Renal pelvis (tissue), 1 donor: ENCODE measurements at regions not wholly inside any gene's neighbourhood (a gene's known extent, or its start where the extent isn't known, plus 50 kb on each side); places are given as distances from the start of the nearest gene placed in this dataset.

Experiments
- DNase-seq: peaks from one replicate; pipeline ENCODE4 v3.0.0-alpha.2; 2013

GRCh38 chr15:25181293-25182097 is 226.7 kb downstream of the SNRPN start:
- no peak for DNase-seq

GRCh38 chr15:25182098-25182478 is 227.3 kb downstream of the SNRPN start:
- DNase-seq: no peak

- DNase-seq: no peak
Measured at GRCh38 chr15:25182736-25183445, 228.1 kb downstream of the SNRPN start.

- no peak for DNase-seq
Measured at GRCh38 chr15:25183581-25184251, 228.9 kb downstream of the SNRPN start.

GRCh38 chr15:25184356-25185155 is 229.8 kb downstream of the SNRPN start:
- DNase-seq: no peak

GRCh38 chr15:25185156-25185710 is 230.4 kb downstream of the SNRPN start:
- DNase-seq: no peak

- DNase-seq: no peak
Measured at GRCh38 chr15:25185791-25186190, 231.0 kb downstream of the SNRPN start.

GRCh38 chr15:25186411-25186810 is 231.6 kb downstream of the SNRPN start:
- no peak for DNase-seq

- no peak for DNase-seq
Measured at GRCh38 chr15:25186906-25187645, 232.3 kb downstream of the SNRPN start.

GRCh38 chr15:25188051-25188450 is 233.3 kb downstream of the SNRPN start:
- DNase-seq: no peak

GRCh38 chr15:25188551-25189101 is 233.8 kb downstream of the SNRPN start:
- no peak for DNase-seq

GRCh38 chr15:25189551-25189950 is 234.8 kb downstream of the SNRPN start:
- DNase-seq: no peak

- DNase-seq: no peak
Measured at GRCh38 chr15:25192651-25193050, 237.9 kb downstream of the SNRPN start.

GRCh38 chr15:25207369-25207768 is 231.5 kb downstream of the UBE3A start:
- no peak for DNase-seq

- DNase-seq: no peak
Measured at GRCh38 chr15:25208735-25209134, 230.1 kb downstream of the UBE3A start.

- DNase-seq: no peak
Measured at GRCh38 chr15:25220834-25221233, 218.0 kb downstream of the UBE3A start.

- DNase-seq: no peak
Measured at GRCh38 chr15:25224396-25224795, 214.4 kb downstream of the UBE3A start.

GRCh38 chr15:25226360-25226759 is 212.5 kb downstream of the UBE3A start:
- DNase-seq: no peak

- DNase-seq: no peak
Measured at GRCh38 chr15:25228261-25228660, 210.6 kb downstream of the UBE3A start.

GRCh38 chr15:25230442-25230841 is 208.4 kb downstream of the UBE3A start:
- DNase-seq: no peak
